ENCODE measurements at regions not wholly inside any gene's neighbourhood (a gene's known extent, or its start where the extent isn't known, plus 50 kb on each side); places are given as distances from the start of the nearest gene placed in this dataset.
A peak's percentile ranks its signal among the peaks of the same experiment; 100 is the strongest.

DNA sequence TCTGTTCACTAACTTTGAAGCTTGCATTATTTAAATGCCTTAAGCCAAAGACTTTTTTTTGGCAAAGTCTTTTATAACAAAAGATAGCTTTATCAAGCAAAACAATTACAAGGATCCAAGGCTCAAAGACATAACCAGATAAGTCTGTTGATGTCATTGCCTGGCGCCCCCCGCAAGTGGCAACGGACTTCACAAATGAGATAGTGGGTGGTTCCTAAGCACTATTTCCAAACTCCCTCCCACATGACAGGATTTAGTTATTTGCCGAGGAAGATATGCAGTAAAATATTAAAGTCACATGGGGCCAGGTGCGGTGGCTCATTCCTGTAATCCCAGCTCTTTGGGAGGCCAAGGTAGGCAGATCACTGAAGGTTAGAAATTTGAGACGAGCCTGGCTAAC lies 194.2 kb upstream of the DDI1 start:
- no peak overlapping the region for H3K9ac ChIP-seq (ENCODE audit: insufficient read depth, low read length)
- no peaks in the 10 kb centered on the region for H3K9me3 ChIP-seq (ENCODE audit: control insufficient read depth, insufficient read depth, low read depth, low read length)
- no peak overlapping the region for H3K4me3 ChIP-seq (replicated peaks in 1 of 4; ENCODE audit: control extremely low read depth in 1 of 4, insufficient read depth in 1 of 4, low read depth in 3 of 4, low read length in 4 of 4)
- no peaks in the 10 kb centered on the region for H3K27me3 ChIP-seq (ENCODE audit: control insufficient read depth, insufficient read depth, low read length)
- no peaks in the 10 kb centered on the region for H3K79me2 ChIP-seq (ENCODE audit: control insufficient read depth, insufficient read depth, low read length)
- H3K4me1 ChIP-seq (ENCODE audit: control insufficient read depth, extremely low read depth, insufficient read depth, low read length), result no peaks in the 10 kb centered on the region
- TF ChIP-seq, protein P1, sequence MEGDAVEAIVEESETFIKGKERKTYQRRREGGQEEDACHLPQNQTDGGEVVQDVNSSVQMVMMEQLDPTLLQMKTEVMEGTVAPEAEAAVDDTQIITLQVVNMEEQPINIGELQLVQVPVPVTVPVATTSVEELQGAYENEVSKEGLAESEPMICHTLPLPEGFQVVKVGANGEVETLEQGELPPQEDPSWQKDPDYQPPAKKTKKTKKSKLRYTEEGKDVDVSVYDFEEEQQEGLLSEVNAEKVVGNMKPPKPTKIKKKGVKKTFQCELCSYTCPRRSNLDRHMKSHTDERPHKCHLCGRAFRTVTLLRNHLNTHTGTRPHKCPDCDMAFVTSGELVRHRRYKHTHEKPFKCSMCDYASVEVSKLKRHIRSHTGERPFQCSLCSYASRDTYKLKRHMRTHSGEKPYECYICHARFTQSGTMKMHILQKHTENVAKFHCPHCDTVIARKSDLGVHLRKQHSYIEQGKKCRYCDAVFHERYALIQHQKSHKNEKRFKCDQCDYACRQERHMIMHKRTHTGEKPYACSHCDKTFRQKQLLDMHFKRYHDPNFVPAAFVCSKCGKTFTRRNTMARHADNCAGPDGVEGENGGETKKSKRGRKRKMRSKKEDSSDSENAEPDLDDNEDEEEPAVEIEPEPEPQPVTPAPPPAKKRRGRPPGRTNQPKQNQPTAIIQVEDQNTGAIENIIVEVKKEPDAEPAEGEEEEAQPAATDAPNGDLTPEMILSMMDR (conservative IDR thresholded peaks at IDR 0.05 in 1 of 2, IDR thresholded peaks at IDR 0.05 in 1 of 2; ENCODE audit: low read depth in 1 of 2, low read length in 2 of 2), result no peak
- no peak for TF ChIP-seq EZH2 (IDR thresholded peaks at IDR 0.05; ENCODE audit: low read length, missing control alignments)
- no peak overlapping the region for H3K27ac ChIP-seq (ENCODE audit: insufficient read depth, low read length)
- no peak overlapping the region for H3K4me2 ChIP-seq (ENCODE audit: extremely low read depth, insufficient read depth, low read length)
- no peaks in the 10 kb centered on the region for H4K20me1 ChIP-seq (ENCODE audit: control insufficient read depth, extremely low read depth, insufficient read depth, low read length)
- peak in 1 of 2 donors; percentile 59 for DNase-seq (ENCODE audit: low read depth in 2 of 2)
- H2AFZ ChIP-seq (ENCODE audit: low read length), result no peak overlapping the region
- no peaks in the 10 kb centered on the region for H3K36me3 ChIP-seq (ENCODE audit: control insufficient read depth, insufficient read depth, low read length)

DNA sequence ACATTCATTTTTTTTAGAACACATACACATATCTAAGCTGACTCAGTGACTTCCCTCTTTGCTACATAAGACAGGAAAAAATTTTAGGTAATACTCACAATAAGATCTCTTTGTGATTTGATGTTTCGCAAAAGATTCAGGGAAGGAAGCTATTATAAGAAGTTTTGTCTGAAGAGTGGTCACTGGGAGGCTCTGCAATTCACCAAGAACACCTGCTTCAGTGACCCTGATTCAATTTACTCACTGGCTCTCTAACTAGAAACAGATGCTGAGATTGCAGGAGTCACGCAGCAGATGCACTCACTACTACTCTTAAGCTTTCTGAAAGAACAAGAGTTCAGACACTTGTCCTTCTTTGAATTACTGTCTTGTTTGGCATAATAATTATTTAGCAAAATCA lies 193.6 kb upstream of the DDI1 start:
- Histone ChIP-seq H3K4me2 (ENCODE audit: extremely low read depth, insufficient read depth, low read length) (no peak overlapping the region), H3K4me1 (ENCODE audit: control insufficient read depth, extremely low read depth, insufficient read depth, low read length) (no peaks in the 10 kb centered on the region), H3K9me3 (ENCODE audit: control insufficient read depth, insufficient read depth, low read depth, low read length) (no peaks in the 10 kb centered on the region), H3K27ac (ENCODE audit: insufficient read depth, low read length) (no peak overlapping the region), H3K27me3 (ENCODE audit: control insufficient read depth, insufficient read depth, low read length) (no peaks in the 10 kb centered on the region), H4K20me1 (ENCODE audit: control insufficient read depth, extremely low read depth, insufficient read depth, low read length) (no peaks in the 10 kb centered on the region), H3K36me3 (ENCODE audit: control insufficient read depth, insufficient read depth, low read length) (no peaks in the 10 kb centered on the region), H2AFZ (ENCODE audit: low read length) (no peak overlapping the region), H3K9ac (ENCODE audit: insufficient read depth, low read length) (no peak overlapping the region), H3K79me2 (ENCODE audit: control insufficient read depth, insufficient read depth, low read length) (no peaks in the 10 kb centered on the region), H3K4me3 (replicated peaks in 1 of 4; ENCODE audit: control extremely low read depth in 1 of 4, insufficient read depth in 1 of 4, low read depth in 3 of 4, low read length in 4 of 4) (no peak overlapping the region)
- DNase-seq (ENCODE audit: low read depth in 2 of 2), result peak; percentile 66 to 87
- TF ChIP-seq EZH2 (IDR thresholded peaks at IDR 0.05; ENCODE audit: low read length, missing control alignments), result no peak
- TF ChIP-seq, protein P1 (conservative IDR thresholded peaks at IDR 0.05 in 1 of 2, IDR thresholded peaks at IDR 0.05 in 1 of 2; ENCODE audit: low read depth in 1 of 2, low read length in 2 of 2), result no peak

DNA sequence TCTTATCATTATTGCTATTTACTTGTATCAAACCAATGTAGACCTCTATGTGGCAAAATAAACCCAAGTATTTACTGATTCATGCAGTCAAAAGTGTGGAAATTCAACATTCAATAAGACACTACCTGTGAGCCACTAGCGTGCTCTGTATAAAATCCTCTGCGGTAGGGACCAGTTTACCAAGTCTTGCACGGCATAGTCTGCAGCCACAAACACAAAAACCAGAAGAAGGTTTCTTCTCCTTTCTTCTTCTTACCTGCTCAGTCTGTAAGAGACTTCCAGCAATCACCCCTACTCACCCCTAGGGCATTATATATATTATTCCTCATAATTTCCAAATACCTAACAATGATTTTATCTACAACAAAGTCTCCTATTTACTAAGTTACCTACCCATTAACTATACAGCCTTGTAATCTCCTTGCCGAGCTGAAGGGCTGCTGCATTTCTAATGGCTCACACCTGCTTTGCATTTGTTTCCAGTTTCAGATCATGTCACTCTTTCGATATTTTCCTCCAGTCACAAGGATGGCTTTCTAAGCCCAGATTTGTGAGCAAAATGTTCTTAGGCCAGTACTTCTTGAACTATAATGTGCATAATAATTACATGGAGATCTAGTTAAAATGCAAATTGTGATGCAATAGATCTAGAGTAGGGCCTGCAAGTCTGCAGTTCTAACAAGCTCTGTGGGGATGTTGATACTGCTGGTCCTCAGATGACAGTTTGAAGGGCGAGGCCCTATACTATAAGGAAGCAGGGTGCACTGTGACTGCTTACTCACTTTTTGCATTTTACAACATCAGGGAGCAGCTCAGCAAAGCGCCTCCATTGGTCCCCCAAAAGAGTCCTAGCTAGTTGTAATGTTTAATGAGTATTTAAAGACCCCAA lies 191.9 kb upstream of the DDI1 start:
- no peaks in the 10 kb centered on the region for H3K4me1 ChIP-seq (ENCODE audit: control insufficient read depth, extremely low read depth, insufficient read depth, low read length)
- H3K4me2 ChIP-seq (ENCODE audit: extremely low read depth, insufficient read depth, low read length), result no peak overlapping the region
- H3K36me3 ChIP-seq (ENCODE audit: control insufficient read depth, insufficient read depth, low read length), result no peaks in the 10 kb centered on the region
- H3K9me3 ChIP-seq (ENCODE audit: control insufficient read depth, insufficient read depth, low read depth, low read length), result no peaks in the 10 kb centered on the region
- no peak for TF ChIP-seq EZH2 (IDR thresholded peaks at IDR 0.05; ENCODE audit: low read length, missing control alignments)
- TF ChIP-seq, protein P1 (conservative IDR thresholded peaks at IDR 0.05 in 1 of 2, IDR thresholded peaks at IDR 0.05 in 1 of 2; ENCODE audit: low read depth in 1 of 2, low read length in 2 of 2), result no peak
- H3K27me3 ChIP-seq (ENCODE audit: control insufficient read depth, insufficient read depth, low read length), result no peaks in the 10 kb centered on the region
- no peak overlapping the region for H3K27ac ChIP-seq (ENCODE audit: insufficient read depth, low read length)
- H3K9ac ChIP-seq (ENCODE audit: insufficient read depth, low read length), result no peak overlapping the region
- H4K20me1 ChIP-seq (ENCODE audit: control insufficient read depth, extremely low read depth, insufficient read depth, low read length), result no peaks in the 10 kb centered on the region
- H3K79me2 ChIP-seq (ENCODE audit: control insufficient read depth, insufficient read depth, low read length), result no peaks in the 10 kb centered on the region
- no peak overlapping the region for H3K4me3 ChIP-seq (replicated peaks in 1 of 4; ENCODE audit: control extremely low read depth in 1 of 4, insufficient read depth in 1 of 4, low read depth in 3 of 4, low read length in 4 of 4)
- H2AFZ ChIP-seq (ENCODE audit: low read length), result no peak overlapping the region
- no peak for DNase-seq (ENCODE audit: low read depth in 2 of 2)
